Heart left ventricle (tissue), 13 donors: ENCODE measurements at regions not wholly inside any gene's neighbourhood (a gene's known extent, or its start where the extent isn't known, plus 50 kb on each side); places are given as distances from the start of the nearest gene placed in this dataset.
"Not testable (repeated sequence)": the region's sequence is repeated elsewhere in the genome, so short reads cannot be mapped to it uniquely, and the experiment has no call there.

Source experiments
- POLR2A ChIP-seq, 2 donors: fragments of 450-650 bp; IDR thresholded peaks; one replicate each; pipeline ENCODE4 v1.6.1; 2017; ENCODE audit warnings: antibody characterized with exemption in 2 of 2, mild to moderate bottlenecking in 2 of 2, moderate library complexity in 2 of 2
- TF ChIP-seq, protein P1 (sequence below), 12 donors: fragments of 200-600 bp; sonication (generic) in 4 of 12; IDR thresholded peaks; one replicate each; pipeline versions ENCODE4 v1.5.0 to v1.8.0; 2018 to 2022; ENCODE audit warnings: antibody characterized with exemption in 12 of 12, mild to moderate bottlenecking in 5 of 12
- donor health status: ischemic (EF 13 %, LVEDD 7.1; RV severe dilation, severe dysfunction).
- donor health status: DM: no; HTN: yes; CAD: no.
- donor health status: DM: no; HTN: no; CAD: no.
- donor health status: ischemic (EF 25% LVEDD 6.9; RV normal size, moderate dysfunction).
- donor health status: ischemic (EF 25% LVEDD 5.7; RV mildly dilated, moderate dysfunction).
- donor health status: ischemic (EF 35%, LVEDD 5.7; RV mildly dilated, moderate dysfunction).
- donor health status: nonischemic (EF 11% LVEDD 7.7; RV severe dilation, severe dysfunction).
- donor health status: DM: yes; HTN: yes; CAD: no.
- donor health status: PGD.
- donor health status: ischemic (EF 29% LVEDD 5.4; RV normal size, mild dysfunction).
- donor health status: nonischemic (EF 23%, LVEDD 6.1; RV moderate dilation, normal function).

DNA sequence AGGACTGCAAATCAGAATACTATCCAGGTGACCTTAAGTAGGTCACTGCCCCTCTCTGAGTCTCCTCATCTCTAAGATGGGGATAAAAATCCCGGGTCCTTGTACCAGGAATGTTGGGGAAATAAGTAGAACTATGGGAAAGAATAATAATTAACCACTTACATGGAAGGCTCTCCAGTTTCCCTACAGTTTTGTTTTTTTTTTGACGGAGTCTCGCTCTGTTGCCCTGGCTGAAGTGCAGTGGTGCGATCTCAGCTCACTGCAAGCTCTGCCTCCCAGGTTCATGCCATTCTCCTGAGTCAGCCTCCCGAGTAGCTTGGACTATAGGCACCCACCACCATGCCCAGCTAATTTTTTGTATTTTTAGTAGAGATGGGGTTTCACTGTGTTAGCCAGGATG is 234.7 kb downstream of the EMX2 start:
- TF ChIP-seq, protein P1, sequence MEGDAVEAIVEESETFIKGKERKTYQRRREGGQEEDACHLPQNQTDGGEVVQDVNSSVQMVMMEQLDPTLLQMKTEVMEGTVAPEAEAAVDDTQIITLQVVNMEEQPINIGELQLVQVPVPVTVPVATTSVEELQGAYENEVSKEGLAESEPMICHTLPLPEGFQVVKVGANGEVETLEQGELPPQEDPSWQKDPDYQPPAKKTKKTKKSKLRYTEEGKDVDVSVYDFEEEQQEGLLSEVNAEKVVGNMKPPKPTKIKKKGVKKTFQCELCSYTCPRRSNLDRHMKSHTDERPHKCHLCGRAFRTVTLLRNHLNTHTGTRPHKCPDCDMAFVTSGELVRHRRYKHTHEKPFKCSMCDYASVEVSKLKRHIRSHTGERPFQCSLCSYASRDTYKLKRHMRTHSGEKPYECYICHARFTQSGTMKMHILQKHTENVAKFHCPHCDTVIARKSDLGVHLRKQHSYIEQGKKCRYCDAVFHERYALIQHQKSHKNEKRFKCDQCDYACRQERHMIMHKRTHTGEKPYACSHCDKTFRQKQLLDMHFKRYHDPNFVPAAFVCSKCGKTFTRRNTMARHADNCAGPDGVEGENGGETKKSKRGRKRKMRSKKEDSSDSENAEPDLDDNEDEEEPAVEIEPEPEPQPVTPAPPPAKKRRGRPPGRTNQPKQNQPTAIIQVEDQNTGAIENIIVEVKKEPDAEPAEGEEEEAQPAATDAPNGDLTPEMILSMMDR (IDR thresholded peaks at IDR 0.05): not testable (repeated sequence)
- not testable (repeated sequence) for TF ChIP-seq POLR2A (IDR thresholded peaks at IDR 0.05)
